GM19452 (cell line): ENCODE measurements at regions not wholly inside any gene's neighbourhood (a gene's known extent, or its start where the extent isn't known, plus 50 kb on each side); places are given as distances from the start of the nearest gene placed in this dataset.

Experiments
- ATAC-seq: cut with Tn5 transposase; IDR thresholded peaks from one replicate; pipeline ENCODE4 v1.9.1; 2021; ENCODE audit not compliant: unreplicated experiment

DNA sequence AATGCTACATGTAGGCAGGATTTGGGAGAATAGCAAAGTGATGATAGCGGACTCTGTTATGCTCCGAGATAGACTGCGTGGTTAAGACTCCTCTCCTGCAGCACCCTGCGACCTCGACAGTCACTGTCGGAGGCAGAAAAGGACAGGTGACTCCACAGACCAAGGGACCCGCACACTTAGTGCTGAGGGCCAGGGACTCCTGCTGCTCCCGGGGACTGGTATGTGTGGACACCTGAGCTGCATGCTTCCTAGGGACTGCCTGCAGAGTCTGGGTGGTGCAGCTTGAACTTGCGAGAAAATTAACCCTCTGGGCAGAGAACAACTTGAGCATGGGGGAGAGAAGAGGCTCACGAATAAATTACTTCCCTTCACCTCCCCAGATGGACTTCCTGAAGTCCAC, 407.1 kb upstream of the PFKP start:
- ATAC-seq: no peak

GRCh38 chr10:2659660-2660209, 407.6 kb upstream of the PFKP start:
- ATAC-seq: no peak

DNA sequence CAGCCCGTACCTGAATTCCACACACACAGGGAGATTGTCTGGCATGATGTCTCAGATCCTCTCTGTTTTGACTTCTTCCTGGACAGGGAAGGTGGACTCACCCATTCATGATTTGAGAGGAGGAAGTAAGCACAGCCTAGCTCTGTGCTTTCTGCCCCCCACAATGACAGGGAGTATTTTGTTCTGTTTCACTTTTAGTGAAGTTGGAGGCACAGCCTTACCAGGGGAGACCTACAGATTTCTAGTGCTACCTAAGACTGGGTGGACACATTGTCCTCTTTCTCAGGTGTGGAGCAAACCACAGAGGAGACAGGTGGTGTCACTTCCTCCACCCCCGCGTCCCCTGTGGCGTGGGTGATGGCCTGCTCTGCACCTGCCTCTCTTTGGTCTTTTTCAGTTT, 408.6 kb upstream of the PFKP start:
- no peak for ATAC-seq

- no peak for ATAC-seq
These were observed 417.0 kb upstream of the PFKP start for GRCh38 chr10:2650328-2650727.

- ATAC-seq: no peak
These were observed 426.3 kb upstream of the PFKP start for GRCh38 chr10:2641028-2641427.

DNA sequence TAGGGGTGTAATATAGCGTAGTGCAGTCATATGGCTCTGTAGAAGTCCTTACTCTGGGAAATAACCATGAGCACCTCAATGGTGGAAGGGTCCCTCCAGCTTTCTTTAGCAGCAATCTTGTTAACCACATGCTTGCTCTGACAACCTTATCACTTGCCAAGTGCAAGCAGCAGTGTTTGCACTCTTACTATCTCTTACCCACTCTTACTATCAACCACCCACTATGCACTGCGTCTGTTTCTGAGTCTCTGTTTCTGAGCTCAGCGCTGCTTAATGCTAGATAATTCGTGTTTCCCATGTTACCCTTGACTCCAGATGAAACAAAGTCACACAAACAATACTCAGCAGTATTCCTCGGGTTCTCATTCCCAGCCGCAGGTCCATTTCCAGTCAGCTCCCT, 433.7 kb upstream of the PFKP start:
- ATAC-seq: no peak

DNA sequence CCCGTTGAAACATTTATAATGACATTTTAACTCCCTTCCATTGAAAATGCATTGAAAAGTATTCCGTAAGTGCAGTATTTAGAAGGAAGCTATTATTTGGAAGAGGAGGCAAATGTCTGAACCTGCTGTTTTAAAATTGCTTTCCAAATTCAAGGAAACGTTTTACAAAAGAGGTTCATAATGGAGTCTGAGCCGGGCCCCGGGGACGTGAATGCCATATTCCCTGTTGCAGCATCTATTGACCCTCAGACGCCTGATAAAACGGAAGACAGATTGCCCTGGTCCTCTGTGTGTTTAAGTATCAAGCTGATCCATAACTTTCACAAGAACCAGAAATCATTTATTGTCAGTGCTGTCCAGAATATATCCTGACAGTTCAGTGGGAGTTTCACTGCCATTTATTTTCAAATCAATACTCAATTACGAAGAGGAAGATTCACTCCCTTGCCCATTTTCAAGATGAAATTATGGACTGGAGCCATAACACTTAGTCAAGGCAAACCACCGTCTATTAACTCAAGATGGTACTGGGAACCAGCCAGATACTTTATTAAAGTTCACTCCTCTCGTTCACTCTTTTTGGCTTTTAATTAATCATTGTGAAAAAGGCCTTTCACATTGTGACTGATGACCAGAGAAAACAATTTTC, 435.7 kb upstream of the PFKP start:
- ATAC-seq: no peak

DNA sequence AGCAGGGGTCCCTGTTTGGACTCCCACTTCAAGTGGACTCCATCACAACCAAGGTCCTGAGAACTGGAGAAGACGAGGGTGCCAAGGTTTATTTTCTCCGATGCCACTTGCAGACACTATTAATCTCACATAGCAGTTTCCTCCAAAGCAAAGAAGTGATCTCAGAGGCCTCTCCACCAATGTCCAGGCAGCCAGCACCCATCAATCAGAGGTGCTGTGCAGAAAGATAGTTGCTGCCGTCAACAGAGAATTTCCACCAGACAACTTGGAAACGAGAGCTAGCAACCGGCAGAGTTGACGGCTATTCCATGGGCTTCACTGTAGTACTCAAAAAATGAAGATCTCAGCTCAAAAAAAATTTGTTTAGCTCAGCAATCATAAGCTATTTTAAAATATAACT, 438.6 kb upstream of the PFKP start:
- no peak for ATAC-seq

- ATAC-seq: no peak
These were observed 439.4 kb upstream of the PFKP start for GRCh38 chr10:2627969-2628368.

GRCh38 chr10:2625094-2625493, 442.3 kb upstream of the PFKP start:
- no peak for ATAC-seq

- no peak for ATAC-seq
These were observed 443.6 kb upstream of the PFKP start for GRCh38 chr10:2623675-2624274.

- ATAC-seq: no peak
These were observed 446.4 kb upstream of the PFKP start for GRCh38 chr10:2620827-2621521.

DNA sequence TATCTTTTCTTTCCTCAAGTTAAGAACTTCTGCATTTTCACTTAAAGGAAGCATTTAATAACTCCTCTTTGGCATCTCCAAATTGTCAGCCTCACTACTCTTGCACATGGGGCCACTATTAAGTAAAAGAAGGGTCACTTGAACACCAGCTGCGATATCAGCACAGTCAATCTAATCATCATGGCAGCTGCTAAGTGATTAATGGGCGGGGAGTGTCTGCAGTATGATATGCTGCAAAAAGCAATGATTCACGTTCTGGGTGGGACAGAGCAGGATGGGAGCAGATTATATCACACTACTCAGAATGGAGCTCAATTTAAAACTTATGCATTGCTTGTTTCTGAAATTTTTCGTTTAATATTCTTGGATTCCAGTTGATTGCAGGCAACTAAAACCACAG, 447.4 kb upstream of the PFKP start:
- ATAC-seq: no peak

DNA sequence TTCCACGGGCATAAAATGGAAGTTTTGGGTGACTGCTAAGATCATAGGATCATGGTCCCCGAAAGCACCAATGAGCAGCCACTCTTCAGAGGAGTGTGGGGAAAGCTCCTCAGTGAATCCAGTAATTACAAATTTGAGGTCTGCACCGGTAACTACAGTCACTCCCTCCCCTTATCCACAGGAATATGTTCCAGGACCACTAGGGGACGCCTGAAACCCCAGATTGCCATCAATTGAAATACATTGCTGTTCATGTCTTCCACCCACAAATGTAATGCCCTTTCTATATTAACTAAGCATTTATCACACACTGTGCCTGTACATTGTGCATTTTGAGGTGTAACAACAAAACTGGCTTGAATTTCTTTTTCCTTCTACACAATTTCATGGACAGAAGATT, 447.9 kb upstream of the PFKP start:
- ATAC-seq: no peak

DNA sequence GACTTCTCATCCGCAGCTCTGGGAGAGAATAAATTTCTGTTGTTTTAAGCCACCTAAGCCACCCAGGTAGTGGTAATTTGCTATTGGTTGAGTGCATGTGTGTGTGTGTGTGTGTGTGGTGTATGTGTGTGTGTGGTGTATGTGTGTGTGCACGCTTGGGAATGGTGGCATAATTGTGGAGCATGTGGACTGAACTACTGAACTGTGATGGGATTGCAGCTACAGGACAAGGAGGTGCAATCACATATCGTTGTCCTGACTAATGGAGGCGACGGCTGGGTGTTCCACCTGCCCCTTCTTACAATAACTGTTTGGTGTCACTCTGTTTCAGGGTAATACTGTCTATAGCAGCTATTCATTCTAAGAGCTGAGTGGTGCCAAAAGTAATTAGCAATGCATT, 448.7 kb upstream of the PFKP start:
- no peak for ATAC-seq

DNA sequence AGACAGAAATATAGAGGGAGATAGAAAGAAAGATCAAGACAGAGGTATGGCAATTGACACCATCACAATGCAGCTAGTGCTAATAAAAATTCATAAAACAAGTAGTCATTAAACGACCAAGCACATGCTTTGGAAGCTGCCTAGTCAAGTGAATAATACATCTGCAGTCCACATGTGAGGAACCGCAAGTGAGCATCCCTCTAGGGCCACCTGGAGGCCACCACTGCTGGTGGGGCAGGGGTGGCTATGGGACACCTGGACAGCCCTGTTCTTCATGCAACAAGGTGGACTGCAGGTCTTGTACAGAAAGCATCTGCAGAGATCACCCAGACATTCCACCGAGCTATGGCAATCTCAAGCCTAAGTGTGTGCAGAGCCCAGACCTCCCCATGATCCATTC, 451.1 kb upstream of the PFKP start:
- no peak for ATAC-seq

GRCh38 chr10:2611603-2612002, 455.7 kb upstream of the PFKP start:
- no peak for ATAC-seq

GRCh38 chr10:2610946-2611345, 456.4 kb upstream of the PFKP start:
- no peak for ATAC-seq

DNA sequence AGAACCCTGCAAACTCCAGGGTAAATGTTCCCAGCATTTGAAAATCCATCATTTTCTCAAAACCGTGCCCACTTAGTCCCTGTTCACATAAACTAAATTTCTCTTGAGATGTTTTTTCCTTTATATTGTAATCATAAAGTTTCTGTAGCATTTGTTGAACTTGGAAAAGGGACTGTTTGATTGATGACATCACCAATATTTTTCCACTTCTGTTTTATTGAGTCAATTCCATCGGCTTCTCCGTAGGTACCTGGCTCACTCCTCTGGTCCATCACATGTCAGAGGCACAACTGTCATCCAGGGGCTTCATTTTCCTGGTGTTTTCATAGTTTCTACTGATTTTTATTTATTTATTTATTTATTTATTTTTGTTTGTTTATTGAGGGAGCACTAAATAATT, 462.5 kb upstream of the PFKP start:
- no peak for ATAC-seq

GRCh38 chr10:2599571-2599970, 467.8 kb upstream of the PFKP start:
- ATAC-seq: no peak

- no peak for ATAC-seq
These were observed 474.8 kb upstream of the PFKP start for GRCh38 chr10:2592360-2593160.

GRCh38 chr10:2589196-2589595, 478.2 kb upstream of the PFKP start:
- no peak for ATAC-seq
